Dendritic cell treated with granulocyte-macrophage colony-stimulating factor and Interleukin-4, amounts not matched to agents 40 ng/mL and 50 ng/mL, for 4 days (primary cell): ENCODE measurements at regions not wholly inside any gene's neighbourhood (a gene's known extent, or its start where the extent isn't known, plus 50 kb on each side); places are given as distances from the start of the nearest gene placed in this dataset.

ENCODE experiments used
- H3K27ac Mint-ChIP-seq: one replicate; pipeline ENCODE4 v1.8.0; 2022; ENCODE audit warnings: mild to moderate bottlenecking, mixed read lengths
- H3K27me3 Mint-ChIP-seq: one replicate; pipeline ENCODE4 v1.8.0; 2022; ENCODE audit warnings: mild to moderate bottlenecking, mixed read lengths
- H3K36me3 Mint-ChIP-seq: one replicate; pipeline ENCODE4 v1.8.0; 2022; ENCODE audit warnings: low read depth, mixed read lengths
- H3K4me1 Mint-ChIP-seq: one replicate; pipeline ENCODE4 v1.8.0; 2022; ENCODE audit warnings: low read depth, mixed read lengths
- H3K4me3 Mint-ChIP-seq: one replicate; pipeline ENCODE4 v1.8.0; 2022; ENCODE audit warnings: mild to moderate bottlenecking, moderate library complexity, mixed read lengths
- H3K9me3 Mint-ChIP-seq: one replicate; pipeline ENCODE4 v1.8.0; 2022; ENCODE audit warnings: mixed read lengths
- intact Hi-C: fragments of 100-400 bp; cut with micrococcal nuclease; formaldehyde crosslinking; loops from one replicate; pipeline ENCODE4 v1.15.0; 2022

DNA sequence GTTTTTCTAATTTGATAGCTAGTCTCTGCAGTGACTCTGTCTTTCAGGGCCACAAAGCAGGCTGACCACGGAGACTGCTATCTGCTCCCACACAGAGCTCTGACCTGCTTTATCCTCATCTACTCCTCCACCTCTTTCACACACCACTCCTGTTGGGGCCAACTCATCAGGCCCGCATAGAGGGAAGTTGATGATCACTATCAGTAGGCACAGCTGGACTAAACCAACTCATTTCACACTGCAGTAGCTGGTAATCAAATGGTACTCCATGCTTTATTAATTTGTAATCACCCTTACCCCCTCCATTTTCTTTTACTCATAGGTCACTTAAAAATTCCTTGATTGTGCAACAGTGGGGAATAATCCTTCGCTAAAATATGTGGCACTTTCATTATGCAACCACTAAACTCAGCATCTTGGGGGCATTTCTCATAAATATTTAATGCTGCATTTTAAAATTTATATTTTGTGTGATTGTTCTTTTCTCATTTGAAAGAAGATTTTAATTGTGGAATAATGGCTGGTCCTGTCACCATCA, 249.8 kb upstream of the GCFC2 start:
- intact Hi-C loops = no loop called here
- H3K27me3 Mint-ChIP-seq = no peaks in the 10 kb centered on the region
- H3K9me3 Mint-ChIP-seq = peaks cover 4% of the 10 kb centered on the region
- no peak overlapping the region for H3K27ac Mint-ChIP-seq
- H3K36me3 Mint-ChIP-seq = no peaks in the 10 kb centered on the region
- H3K4me3 Mint-ChIP-seq = no peak overlapping the region
- H3K4me1 Mint-ChIP-seq = no peaks in the 10 kb centered on the region

DNA sequence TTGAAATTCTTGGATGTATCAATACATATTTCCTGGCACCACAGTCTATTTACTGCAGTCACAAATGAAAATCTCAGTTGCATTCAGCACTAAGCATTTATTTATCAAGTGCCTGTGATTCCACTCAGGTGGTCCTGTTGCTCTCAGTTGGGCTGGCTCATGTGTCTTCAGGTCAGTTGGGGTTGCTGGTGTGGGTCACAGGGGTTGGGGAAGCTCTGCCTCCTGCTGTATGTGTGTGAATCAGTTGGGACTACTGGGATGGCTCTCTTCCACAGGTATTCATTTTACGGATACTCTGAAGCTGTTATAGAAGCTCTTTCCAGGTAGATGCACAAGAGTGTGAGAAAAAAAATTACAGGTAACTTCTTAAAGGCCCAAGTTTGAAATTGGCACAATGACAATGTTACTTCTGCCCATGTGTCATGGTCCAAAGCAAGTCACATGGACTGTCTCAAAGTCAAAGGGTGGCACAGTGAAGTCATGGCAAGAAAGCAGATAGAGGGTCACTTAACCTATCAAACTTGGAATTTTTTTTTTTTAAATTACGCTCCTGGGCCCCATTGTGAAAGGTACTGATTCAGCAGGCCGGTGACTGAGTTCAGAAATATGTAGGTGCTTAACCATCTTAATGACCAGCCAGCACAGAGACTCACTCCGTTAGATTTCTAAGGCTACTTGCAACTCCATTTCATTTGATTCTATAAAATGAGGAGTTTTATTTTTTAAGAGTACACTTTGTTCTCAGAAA, 249.2 kb upstream of the GCFC2 start:
- Mint-ChIP-seq H3K27ac (no peak overlapping the region), H3K36me3 (no peaks in the 10 kb centered on the region), H3K9me3 (no peaks in the 10 kb centered on the region), H3K27me3 (no peaks in the 10 kb centered on the region), H3K4me3 (no peak overlapping the region), H3K4me1 (no peaks in the 10 kb centered on the region)
- intact Hi-C loops = no loop called here

DNA sequence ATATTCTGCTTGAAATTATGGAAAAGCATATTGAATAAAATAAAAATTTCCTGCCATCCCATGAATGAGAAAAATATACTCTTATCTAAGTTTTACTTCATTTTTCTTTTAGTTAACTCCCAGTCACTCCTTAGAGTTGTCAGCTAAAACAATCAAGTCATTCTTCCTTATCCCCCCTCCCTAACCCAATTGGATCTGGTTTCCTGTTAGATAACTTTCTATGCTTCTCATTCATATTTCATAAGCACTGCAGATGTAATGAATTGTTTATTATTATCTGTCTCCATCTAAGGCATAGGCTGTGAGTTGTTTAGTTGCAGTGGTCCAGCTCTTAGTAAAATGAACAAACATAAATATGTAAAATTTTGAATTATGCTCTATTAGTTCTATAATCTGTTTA, 244.0 kb upstream of the GCFC2 start:
- Mint-ChIP-seq H3K4me1 (no peaks in the 10 kb centered on the region), H3K27me3 (no peaks in the 10 kb centered on the region), H3K27ac (no peak overlapping the region), H3K4me3 (no peak overlapping the region), H3K36me3 (no peaks in the 10 kb centered on the region), H3K9me3 (no peaks in the 10 kb centered on the region)
- intact Hi-C loops = no loop called here

DNA sequence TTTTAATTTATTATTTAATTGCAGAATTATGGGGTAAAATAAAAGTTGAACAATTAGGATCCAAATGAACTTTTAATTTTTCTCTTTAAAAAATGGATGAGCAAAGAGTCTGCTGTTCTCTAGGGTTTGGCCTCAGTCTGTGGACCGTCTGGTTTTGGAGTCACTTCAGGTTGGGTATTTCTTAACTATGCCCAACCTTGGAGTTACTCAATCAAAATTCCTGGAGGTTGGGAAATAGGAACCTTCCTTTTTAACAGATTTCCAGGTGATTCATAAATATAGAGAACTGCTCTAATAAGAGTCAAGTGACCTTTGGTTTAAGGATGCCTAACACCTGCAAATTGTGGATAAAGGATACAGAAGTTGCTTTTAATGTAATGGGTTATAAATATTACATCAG, 241.5 kb upstream of the GCFC2 start:
- Mint-ChIP-seq H3K9me3 (peaks cover 7% of the 10 kb centered on the region), H3K27ac (no peak overlapping the region), H3K36me3 (no peaks in the 10 kb centered on the region), H3K4me3 (no peak overlapping the region), H3K27me3 (no peaks in the 10 kb centered on the region), H3K4me1 (no peaks in the 10 kb centered on the region)
- intact Hi-C loops = no loop called here

DNA sequence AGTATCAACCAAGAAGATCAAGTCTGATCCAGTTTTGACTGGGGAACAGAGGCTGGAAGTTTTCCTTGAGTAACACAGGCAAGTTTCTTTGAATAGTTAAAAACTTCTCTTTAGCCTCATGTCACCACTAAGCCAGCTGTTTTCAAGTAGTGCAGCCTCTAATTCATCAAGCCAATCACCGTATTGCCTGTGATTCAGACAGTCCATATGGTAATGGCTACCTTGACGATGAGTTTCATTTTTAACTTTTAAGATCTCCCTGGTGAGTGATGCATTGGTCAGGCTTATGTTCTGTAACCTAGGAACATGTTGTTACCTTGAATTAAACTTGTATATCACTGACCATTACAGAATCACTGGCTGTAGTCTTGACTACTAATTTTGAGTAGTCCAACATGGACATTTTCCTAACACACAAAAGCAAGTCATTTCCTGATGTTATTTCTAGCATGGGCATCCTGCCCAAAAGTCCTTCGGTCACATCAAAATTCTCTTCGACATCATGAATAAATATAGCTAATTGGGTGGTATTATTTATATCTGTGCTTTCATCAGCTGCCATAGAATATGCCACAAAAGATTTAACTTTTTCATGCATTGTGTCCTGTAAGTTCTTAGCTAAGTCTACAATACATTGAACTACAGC, 238.8 kb upstream of the GCFC2 start:
- Mint-ChIP-seq H3K36me3 (no peaks in the 10 kb centered on the region), H3K4me1 (no peaks in the 10 kb centered on the region), H3K27ac (no peak overlapping the region), H3K9me3 (peaks cover 7% of the 10 kb centered on the region), H3K27me3 (no peaks in the 10 kb centered on the region), H3K4me3 (no peak overlapping the region)
- intact Hi-C loops = no loop called here

DNA sequence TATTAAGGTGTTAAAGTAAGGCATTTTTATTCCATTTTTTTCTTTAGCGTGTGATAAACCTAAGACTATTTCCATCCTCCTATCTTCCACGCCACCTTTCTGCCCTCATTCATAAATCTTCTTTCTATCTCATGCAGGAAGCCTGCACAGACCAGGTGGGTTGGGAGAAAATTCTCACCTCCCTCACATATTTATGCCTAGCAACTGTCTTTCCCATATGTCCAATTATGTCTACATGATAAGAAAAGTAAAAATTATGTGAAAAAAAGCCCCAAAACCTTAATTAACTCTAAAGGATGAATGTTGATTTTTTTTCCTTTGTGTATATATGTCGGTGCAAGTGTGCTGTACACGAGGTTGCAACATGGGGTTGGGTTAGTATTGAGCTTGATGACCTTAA, 225.6 kb upstream of the GCFC2 start:
- Mint-ChIP-seq H3K27me3 (no peaks in the 10 kb centered on the region), H3K27ac (no peak overlapping the region), H3K9me3 (peaks cover 32% of the 10 kb centered on the region), H3K4me3 (no peak overlapping the region), H3K4me1 (no peaks in the 10 kb centered on the region), H3K36me3 (no peaks in the 10 kb centered on the region)
- intact Hi-C loops = no loop called here

DNA sequence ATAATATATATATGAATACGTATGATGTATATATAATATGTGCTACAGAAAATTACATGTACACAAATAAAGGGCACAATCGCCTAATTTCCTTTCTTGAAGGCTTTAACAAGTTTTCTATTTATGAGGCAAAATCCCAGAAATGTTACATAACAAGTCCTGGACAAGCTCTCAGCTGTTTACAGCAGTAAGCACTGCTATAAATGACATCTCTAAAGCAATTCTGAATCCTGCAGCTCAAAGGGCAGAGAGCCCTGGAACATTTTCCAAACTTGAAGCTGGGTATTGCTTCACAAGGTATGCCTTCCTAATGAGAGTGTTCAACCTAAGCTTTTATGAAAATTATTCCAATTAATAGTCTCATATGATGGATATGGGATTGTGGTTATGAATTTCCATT, 222.3 kb upstream of the GCFC2 start:
- Mint-ChIP-seq H3K4me1 (no peaks in the 10 kb centered on the region), H3K27ac (no peak overlapping the region), H3K9me3 (peaks cover 18% of the 10 kb centered on the region), H3K4me3 (no peak overlapping the region), H3K27me3 (no peaks in the 10 kb centered on the region), H3K36me3 (no peaks in the 10 kb centered on the region)
- intact Hi-C loops = no loop called here

DNA sequence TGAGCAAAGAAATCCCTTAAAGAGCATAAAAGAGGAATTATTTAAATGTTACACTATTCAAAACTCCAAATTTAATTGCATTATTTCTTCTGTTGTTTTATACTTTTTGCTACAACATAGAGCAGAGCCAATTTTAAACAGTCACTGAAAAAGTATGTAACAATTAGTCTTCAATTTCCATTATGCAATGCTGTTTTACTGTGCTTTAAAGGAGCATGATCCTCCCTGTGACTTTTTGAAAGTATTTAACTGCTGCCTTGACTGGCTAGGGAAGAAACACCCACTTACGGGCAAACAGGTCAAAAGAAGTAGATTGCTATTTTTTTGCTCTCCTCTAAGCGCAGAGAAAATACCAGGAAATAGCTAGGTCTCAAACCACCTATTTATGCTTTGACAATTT, 217.4 kb upstream of the GCFC2 start:
- Mint-ChIP-seq H3K4me1 (no peaks in the 10 kb centered on the region), H3K4me3 (no peak overlapping the region), H3K9me3 (peaks cover 8% of the 10 kb centered on the region), H3K27me3 (no peaks in the 10 kb centered on the region), H3K27ac (no peak overlapping the region), H3K36me3 (no peaks in the 10 kb centered on the region)
- intact Hi-C loops = no loop called here

DNA sequence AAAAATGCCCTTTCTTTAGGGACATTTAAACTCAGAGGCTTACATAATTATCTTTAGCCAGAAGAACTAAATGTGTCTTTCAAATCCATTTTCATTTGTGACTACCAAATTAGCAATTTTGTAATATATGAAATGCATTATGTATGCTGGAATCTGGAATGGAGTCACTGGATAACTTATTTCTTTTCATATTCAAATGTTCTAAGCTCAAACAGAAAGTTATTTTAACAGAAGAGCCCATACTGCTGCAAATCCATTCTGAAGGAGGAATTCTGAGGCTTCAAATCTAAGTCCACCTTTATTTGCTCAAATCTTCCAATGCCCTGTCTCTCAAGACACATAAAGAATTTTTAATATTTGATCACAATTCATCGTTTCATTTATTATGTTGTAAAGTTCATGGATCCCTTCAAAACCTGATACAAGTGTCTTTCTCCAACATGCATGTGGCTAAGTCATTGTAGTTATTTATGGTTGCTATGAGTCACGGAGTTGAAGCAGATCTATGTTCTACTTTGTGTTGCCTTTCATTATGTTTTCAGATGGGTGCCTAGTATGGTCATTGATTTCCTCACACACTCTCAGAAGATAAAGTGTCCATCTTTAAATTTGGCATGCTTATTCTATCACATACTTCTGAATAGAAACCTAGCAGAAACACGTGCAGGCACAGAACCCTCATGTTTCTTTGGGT, 214.8 kb upstream of the GCFC2 start:
- Mint-ChIP-seq H3K27me3 (no peaks in the 10 kb centered on the region), H3K4me1 (no peaks in the 10 kb centered on the region), H3K9me3 (peaks cover 14% of the 10 kb centered on the region), H3K4me3 (no peak overlapping the region), H3K36me3 (no peaks in the 10 kb centered on the region), H3K27ac (no peak overlapping the region)
- intact Hi-C loops = no loop called here

DNA sequence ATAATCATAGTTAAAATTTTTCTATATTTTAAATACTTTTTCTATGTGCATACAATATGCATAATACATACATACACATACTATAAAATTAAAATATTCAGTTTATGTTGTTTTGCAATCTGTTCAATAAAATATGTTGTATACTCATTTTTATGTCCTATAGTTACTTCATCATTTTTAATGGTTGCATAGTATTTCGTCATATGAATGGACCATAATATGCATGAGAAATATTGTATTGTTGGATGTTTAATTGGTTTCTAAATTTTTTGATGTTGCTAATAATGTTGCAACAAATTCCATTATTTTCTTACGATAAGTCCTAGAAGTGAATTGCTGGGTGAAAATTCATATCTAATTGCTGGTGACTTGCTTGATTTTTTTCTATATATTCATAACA, 211.5 kb upstream of the GCFC2 start:
- Mint-ChIP-seq H3K4me1 (no peaks in the 10 kb centered on the region), H3K4me3 (no peak overlapping the region), H3K27me3 (no peaks in the 10 kb centered on the region), H3K9me3 (peaks cover 21% of the 10 kb centered on the region), H3K36me3 (no peaks in the 10 kb centered on the region), H3K27ac (no peak overlapping the region)
- intact Hi-C loops = no loop called here

DNA sequence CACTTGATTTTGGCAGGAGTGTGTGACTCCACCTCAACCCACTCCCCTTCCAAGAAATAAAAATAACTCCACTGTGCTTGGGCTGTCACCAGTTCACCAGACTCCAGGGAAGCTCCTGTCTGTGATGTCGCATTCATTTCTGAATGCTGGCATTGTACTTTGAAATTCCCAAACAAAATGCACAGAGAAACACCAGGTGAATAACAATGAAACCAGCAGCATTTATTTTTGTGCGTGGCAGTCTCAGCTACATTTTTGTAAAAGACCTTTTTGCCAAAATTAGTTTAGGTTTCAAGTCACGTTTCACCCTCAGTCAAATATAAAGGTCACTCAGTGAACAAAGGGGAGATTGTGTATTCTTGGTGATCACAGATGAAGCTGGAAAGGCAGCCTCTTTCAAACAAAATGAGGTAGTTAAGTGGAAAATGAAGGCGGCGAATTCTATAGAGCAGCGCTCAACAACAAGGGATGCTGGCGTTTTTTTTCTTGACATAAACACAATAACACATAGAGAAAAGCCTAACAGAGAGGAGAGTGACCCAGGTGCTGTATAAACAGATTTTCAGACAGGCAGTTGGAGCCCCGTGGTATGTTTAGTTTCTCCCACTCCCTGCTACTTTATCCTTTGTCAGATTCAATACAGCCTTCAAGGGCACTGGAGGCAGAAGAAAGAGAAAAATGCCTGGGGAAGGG, 210.3 kb upstream of the GCFC2 start:
- no peak overlapping the region for H3K4me3 Mint-ChIP-seq
- no peak overlapping the region for H3K27ac Mint-ChIP-seq
- no peaks in the 10 kb centered on the region for H3K4me1 Mint-ChIP-seq
- H3K36me3 Mint-ChIP-seq = no peaks in the 10 kb centered on the region
- peaks cover 21% of the 10 kb centered on the region for H3K9me3 Mint-ChIP-seq
- intact Hi-C loops = no loop called here
- no peaks in the 10 kb centered on the region for H3K27me3 Mint-ChIP-seq

DNA sequence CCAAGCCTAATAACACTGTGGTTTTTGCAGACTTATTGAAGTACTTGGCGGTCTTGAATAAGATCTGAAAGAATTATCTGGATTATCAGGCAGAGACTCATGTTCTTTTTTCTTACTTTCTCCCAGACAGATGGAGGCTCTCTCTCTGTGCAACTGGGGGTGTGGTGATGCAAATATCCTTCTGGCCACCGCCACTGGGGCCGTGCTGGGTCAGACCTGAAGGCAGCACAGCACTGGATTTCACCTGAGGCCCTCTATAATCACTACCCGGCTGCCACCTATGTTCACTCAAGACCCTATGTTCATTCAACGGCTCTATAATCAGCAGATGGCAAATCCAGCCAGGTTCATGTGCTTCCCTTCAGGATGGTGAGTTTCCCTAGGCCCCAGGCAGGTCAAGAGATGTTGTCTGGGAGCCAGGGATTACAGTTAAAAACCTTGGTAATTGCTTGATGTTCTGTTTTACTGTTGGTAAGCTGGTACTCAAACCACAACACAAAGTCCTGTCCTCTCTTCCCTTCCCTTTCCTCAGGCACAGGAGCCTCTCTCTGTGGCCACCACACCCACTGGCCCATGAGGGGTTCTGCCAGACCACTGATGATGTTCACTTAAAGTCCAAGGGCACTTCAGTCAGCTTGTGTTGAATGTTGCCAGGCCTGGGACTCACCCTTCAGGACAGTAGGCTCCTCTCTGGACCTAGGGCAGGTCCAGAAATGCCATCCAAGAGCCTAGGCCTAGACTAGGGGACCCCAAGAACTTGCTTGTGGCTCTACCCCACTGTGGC, 205.3 kb upstream of the GCFC2 start:
- Mint-ChIP-seq H3K9me3 (peaks cover 30% of the 10 kb centered on the region), H3K27ac (no peak overlapping the region), H3K4me1 (no peaks in the 10 kb centered on the region), H3K27me3 (no peaks in the 10 kb centered on the region), H3K36me3 (no peaks in the 10 kb centered on the region), H3K4me3 (no peak overlapping the region)
- intact Hi-C loops = no loop called here

DNA sequence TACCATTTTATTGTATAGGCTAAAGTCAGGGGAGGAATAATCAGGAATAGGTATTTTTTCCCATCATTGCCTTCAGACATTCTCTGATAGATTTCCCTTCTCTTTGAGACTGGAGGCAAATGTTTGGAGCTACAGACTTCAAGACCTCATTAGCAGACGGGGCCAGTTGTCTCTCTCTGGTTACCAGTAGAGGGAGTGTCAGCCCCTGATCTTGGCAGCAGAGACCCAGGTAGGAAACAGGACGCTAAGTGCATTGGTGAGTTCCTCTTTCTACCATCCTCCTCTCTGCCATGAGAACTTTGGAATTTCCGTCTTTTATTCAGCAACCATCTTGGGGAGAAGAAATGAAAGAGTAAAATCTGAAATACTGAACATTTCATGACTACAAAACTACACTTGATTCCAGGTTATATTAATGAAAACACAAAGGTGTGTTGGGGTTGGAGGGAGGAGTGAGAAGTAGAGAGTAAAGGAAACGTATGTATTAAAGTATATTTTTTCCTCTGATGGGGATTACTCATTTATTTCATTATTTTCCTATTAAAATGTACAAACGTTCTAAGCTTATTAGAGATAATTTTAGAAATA, 186.2 kb upstream of the GCFC2 start:
- Mint-ChIP-seq H3K4me1 (no peaks in the 10 kb centered on the region), H3K36me3 (no peaks in the 10 kb centered on the region), H3K9me3 (no peaks in the 10 kb centered on the region), H3K4me3 (no peak overlapping the region), H3K27ac (no peak overlapping the region), H3K27me3 (no peaks in the 10 kb centered on the region)
- intact Hi-C loops = no loop called here
